Sigmoid colon (tissue), 6 donors: ENCODE measurements at regions not wholly inside any gene's neighbourhood (a gene's known extent, or its start where the extent isn't known, plus 50 kb on each side); places are given as distances from the start of the nearest gene placed in this dataset.
"Not testable (repeated sequence)": the region's sequence is repeated elsewhere in the genome, so short reads cannot be mapped to it uniquely, and the experiment has no call there.

Experiments used
- DNase-seq: peaks from one replicate; pipeline ENCODE4 v3.0.0-alpha.2; 2019
- H3K27ac ChIP-seq, 4 donors: fragments of 200-600 bp; sonication (generic); one replicate each; pipeline ENCODE4 v1.5.1; 2016 to 2019; ENCODE audit warnings: mild to moderate bottlenecking in 1 of 4
- H3K27me3 ChIP-seq, 3 donors: fragments of 200-600 bp; sonication (generic); one replicate each; pipeline ENCODE4 v1.5.1; 2019; ENCODE audit warnings: mild to moderate bottlenecking in 1 of 3
- H3K36me3 ChIP-seq, 4 donors: fragments of 200-600 bp; sonication (generic); one replicate each; pipeline ENCODE4 v1.5.1; 2016 to 2019
- H3K4me1 ChIP-seq, 4 donors: fragments of 200-600 bp; sonication (generic); one replicate each; pipeline ENCODE4 v1.5.1; 2017 to 2019
- H3K4me3 ChIP-seq, 4 donors: fragments of 200-600 bp; sonication (generic); one replicate each; pipeline ENCODE4 v1.5.1; 2017 to 2019; ENCODE audit warnings: mild to moderate bottlenecking in 2 of 4, moderate library complexity in 1 of 4
- H3K9me3 ChIP-seq, 4 donors: fragments of 200-600 bp in 3 of 4; sonication (generic) in 3 of 4; one replicate each; pipeline versions ENCODE4 v1.5.1 to v1.6.1; 2013 to 2019
- EP300 ChIP-seq, 4 donors: sonication (generic); formaldehyde crosslinking; IDR thresholded peaks; one replicate each; pipeline ENCODE4 v1.6.1; 2017; ENCODE audit warnings: antibody characterized with exemption in 4 of 4
- POLR2A ChIP-seq, 2 donors: fragments of 450-650 bp; IDR thresholded peaks; one replicate each; pipeline ENCODE4 v1.6.1; 2016; ENCODE audit warnings: antibody characterized with exemption in 2 of 2, mild to moderate bottlenecking in 2 of 2, moderate library complexity in 2 of 2
- POLR2AphosphoS5 ChIP-seq, 4 donors: sonication (generic); formaldehyde crosslinking; IDR thresholded peaks; one replicate each; pipeline ENCODE4 v1.6.1; 2017; ENCODE audit warnings: antibody characterized with exemption in 4 of 4
- WGBS, 2 donors: extraction: QIAGEN DNeasy Blood & Tissue Kit; methylation state at CpG; one replicate each; pipeline ENCODE4 v1.1.7; 2013; 5-methylcytosine and 5-hydroxymethylcytosine counted together
- intact Hi-C: fragments of 100-400 bp; cut with DNase I; formaldehyde crosslinking; loops from one replicate; pipeline ENCODE4 v1.15.1; 2023
- TF ChIP-seq, protein P1 (sequence below), 4 experiments: fragments of 450-650 bp in 3 of 4; fragments of 200-600 bp in 1 of 4; IDR thresholded peaks; one replicate each; pipeline ENCODE4 v1.5.1; 2016 to 2019; ENCODE audit warnings: antibody characterized with exemption in 4 of 4, mild to moderate bottlenecking in 3 of 4, moderate library complexity in 2 of 4
- donor health status: healthy with polysubstance abuse.
- donor health status: healthy.

DNA sequence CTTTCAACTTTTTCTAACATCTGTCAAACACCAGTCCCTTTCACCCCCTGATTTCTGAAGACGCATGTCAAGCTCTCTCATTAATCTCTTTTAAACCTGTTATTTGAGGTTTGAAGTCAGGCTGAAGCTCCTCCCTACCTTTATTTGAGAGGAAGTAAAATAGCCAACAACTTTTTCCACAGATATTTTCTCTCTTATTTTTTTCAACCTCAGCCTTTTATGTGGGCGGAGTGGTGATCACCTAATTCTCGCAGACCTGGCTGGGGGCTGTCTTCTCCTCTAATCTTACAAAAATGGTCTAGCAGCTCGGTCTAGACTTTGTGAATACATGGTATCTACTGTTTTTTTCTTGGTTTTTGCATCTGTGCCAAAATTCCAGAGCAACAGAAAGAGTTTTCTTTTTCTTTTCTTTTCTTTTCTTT lies 395.7 kb upstream of the ACTBL2 start:
- 67 to 83% methylated on average over 4 of the region's 4 CpGs for whole genome bisulfite sequencing, 2 donors
- no peak for DNase-seq
- H3K36me3 ChIP-seq = no peaks in the 10 kb centered on the region
- intact Hi-C loops = no loop called here
- no peaks in the 10 kb centered on the region for H3K9me3 ChIP-seq
- H3K27ac ChIP-seq = no peak overlapping the region
- TF ChIP-seq, protein P1, sequence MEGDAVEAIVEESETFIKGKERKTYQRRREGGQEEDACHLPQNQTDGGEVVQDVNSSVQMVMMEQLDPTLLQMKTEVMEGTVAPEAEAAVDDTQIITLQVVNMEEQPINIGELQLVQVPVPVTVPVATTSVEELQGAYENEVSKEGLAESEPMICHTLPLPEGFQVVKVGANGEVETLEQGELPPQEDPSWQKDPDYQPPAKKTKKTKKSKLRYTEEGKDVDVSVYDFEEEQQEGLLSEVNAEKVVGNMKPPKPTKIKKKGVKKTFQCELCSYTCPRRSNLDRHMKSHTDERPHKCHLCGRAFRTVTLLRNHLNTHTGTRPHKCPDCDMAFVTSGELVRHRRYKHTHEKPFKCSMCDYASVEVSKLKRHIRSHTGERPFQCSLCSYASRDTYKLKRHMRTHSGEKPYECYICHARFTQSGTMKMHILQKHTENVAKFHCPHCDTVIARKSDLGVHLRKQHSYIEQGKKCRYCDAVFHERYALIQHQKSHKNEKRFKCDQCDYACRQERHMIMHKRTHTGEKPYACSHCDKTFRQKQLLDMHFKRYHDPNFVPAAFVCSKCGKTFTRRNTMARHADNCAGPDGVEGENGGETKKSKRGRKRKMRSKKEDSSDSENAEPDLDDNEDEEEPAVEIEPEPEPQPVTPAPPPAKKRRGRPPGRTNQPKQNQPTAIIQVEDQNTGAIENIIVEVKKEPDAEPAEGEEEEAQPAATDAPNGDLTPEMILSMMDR (IDR thresholded peaks at IDR 0.05) = no peak
- TF ChIP-seq EP300 (IDR thresholded peaks at IDR 0.05) (no peak), POLR2AphosphoS5 (IDR thresholded peaks at IDR 0.05) (no peak), POLR2A (IDR thresholded peaks at IDR 0.05) (no peak)
- no peak overlapping the region for H3K4me3 ChIP-seq
- H3K4me1 ChIP-seq = no peaks in the 10 kb centered on the region
- no peaks in the 10 kb centered on the region for H3K27me3 ChIP-seq

DNA sequence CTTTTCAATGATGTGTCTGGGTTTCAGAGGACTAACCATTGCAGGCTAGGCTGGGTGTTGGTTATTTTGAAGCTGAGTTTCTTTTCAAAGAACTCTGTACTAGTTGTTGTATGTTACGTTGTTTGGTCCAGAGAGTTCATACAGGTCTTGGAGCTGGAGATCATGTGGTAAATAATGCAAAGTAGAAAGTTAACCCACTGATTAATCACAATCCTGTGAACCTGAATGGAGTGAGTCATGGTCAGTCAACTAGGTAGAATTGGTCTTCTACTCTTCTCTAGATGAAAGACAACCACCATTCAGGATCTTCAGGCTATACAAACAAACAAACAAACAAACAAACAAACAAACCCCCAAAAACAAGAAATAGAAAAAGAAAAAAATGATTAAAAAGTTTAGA lies 388.9 kb upstream of the ACTBL2 start:
- intact Hi-C loops = no loop called here
- Histone ChIP-seq H3K27ac (no peak overlapping the region), H3K36me3 (no peaks in the 10 kb centered on the region), H3K27me3 (no peaks in the 10 kb centered on the region), H3K9me3 (no peaks in the 10 kb centered on the region), H3K4me3 (no peak overlapping the region), H3K4me1 (no peaks in the 10 kb centered on the region)
- DNase-seq = no peak
- WGBS, 2 donors = 84 to 92% methylated on average over 1 of the region's 1 CpG
- TF ChIP-seq, protein P1 (IDR thresholded peaks at IDR 0.05) = no peak
- no peak for TF ChIP-seq POLR2AphosphoS5 (IDR thresholded peaks at IDR 0.05)
- no peak for TF ChIP-seq POLR2A (IDR thresholded peaks at IDR 0.05)

DNA sequence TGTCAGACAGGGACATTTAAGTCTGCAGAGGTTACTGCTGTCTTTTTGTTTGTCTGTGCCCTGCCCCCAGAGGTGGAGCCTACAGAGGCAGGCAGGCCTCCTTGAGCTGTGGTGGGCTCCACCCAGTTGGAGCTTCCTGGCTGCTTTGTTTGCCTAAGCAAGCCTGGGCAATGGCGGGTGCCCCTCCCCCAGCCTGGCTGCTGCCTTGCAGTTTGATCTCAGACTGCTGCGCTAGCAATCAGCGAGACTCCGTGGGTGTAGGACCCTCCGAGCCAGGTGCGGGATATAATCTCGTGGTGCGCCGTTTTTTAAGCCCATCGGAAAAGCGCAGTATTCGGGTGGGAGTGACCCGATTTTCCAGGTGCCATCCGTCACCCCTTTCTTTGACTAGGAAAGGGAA lies 387.7 kb upstream of the ACTBL2 start:
- H3K27ac ChIP-seq, H3K9me3 ChIP-seq, DNase-seq, H3K36me3 ChIP-seq, H3K27me3 ChIP-seq, H3K4me3 ChIP-seq, intact Hi-C loops, H3K4me1 ChIP-seq: not testable (repeated sequence)
- 89 to 94% methylated on average over 13 to 14 of the region's 14 CpGs for WGBS, 2 donors

DNA sequence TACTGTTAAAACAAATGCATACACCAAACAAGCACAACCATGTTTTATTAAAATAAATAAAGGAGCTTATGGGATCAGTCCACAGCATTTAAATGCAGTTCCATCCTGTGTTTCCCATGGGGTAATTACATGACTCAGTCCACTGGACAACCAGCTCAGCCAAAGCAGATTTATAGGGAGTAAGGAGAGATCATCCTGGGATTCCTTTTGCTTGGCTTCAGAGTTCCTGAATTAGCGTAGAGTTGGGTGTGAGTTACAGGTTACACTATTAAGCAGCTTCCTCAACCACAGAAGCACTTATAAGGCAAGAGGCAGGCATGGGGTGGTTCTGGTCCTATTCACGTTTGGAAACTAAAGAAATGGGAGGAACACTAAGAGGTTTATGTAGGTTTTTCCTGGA lies 381.1 kb upstream of the ACTBL2 start:
- no peak for DNase-seq
- 83 to 87% methylated on average over 2 of the region's 2 CpGs for WGBS, 2 donors
- Histone ChIP-seq H3K27ac (no peak overlapping the region), H3K9me3 (peaks cover 0 to 1% (median 0%) of the 10 kb centered on the region in 4 donors), H3K27me3 (no peaks in the 10 kb centered on the region), H3K4me1 (peaks cover 0 to 8% (median 0%) of the 10 kb centered on the region in 4 donors), H3K4me3 (no peak overlapping the region), H3K36me3 (no peaks in the 10 kb centered on the region)
- TF ChIP-seq POLR2A (IDR thresholded peaks at IDR 0.05) = no peak
- TF ChIP-seq, protein P1 (IDR thresholded peaks at IDR 0.05) = no peak
- no peak for TF ChIP-seq POLR2AphosphoS5 (IDR thresholded peaks at IDR 0.05)
- no peak for TF ChIP-seq EP300 (IDR thresholded peaks at IDR 0.05)
- intact Hi-C loops = no loop called here

DNA sequence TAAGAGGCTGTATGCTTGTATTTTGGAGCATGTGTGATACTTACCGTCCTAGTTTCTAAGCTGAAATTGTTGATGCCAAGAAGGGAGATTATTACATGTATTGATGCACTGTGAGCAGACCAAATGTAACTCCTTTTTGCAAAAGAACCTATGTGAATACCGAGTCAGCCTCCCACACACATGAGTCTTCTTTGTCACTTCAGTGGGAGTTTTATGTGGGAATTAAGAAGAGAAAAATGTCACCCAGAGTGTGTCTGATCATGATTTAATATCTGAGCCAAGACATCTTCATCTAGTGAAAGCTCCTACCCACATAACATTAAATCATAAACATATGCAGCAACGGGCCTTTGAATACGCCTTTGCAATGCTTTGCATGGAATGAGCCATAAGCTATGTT lies 380.3 kb upstream of the ACTBL2 start:
- no peak overlapping the region for H3K4me3 ChIP-seq
- H3K4me1 ChIP-seq = peaks cover 0 to 8% (median 0%) of the 10 kb centered on the region in 4 donors
- WGBS, 2 donors = 80 to 84% methylated on average over 4 of the region's 4 CpGs
- TF ChIP-seq EP300 (IDR thresholded peaks at IDR 0.05) (no peak), POLR2AphosphoS5 (IDR thresholded peaks at IDR 0.05) (no peak), POLR2A (IDR thresholded peaks at IDR 0.05) (no peak)
- TF ChIP-seq, protein P1 (IDR thresholded peaks at IDR 0.05) = no peak
- H3K9me3 ChIP-seq = peaks cover 0 to 1% (median 0%) of the 10 kb centered on the region in 4 donors
- no peak for DNase-seq
- intact Hi-C loops = no loop called here
- no peaks in the 10 kb centered on the region for H3K36me3 ChIP-seq
- no peak overlapping the region for H3K27ac ChIP-seq
- H3K27me3 ChIP-seq = no peaks in the 10 kb centered on the region
